Prostate gland (tissue), 2 donors: ENCODE measurements at regions not wholly inside any gene's neighbourhood (a gene's known extent, or its start where the extent isn't known, plus 50 kb on each side); places are given as distances from the start of the nearest gene placed in this dataset.

Source experiments
- POLR2A ChIP-seq: fragments of 450-650 bp; IDR thresholded peaks from one replicate; pipeline ENCODE4 v1.6.1; 2016; ENCODE audit warnings: antibody characterized with exemption, mild to moderate bottlenecking
- TF ChIP-seq, protein P1 (sequence below), 4 experiments: fragments of 200-600 bp in 2 of 4; fragments of 450-650 bp in 2 of 4; sonication (generic) in 2 of 4; IDR thresholded peaks; 1 replicate in 3 of 4; 2 replicates in 1 of 4; pipeline ENCODE4 v1.5.1; 2016 to 2019; ENCODE audit warnings: antibody characterized with exemption in 4 of 4, mild to moderate bottlenecking in 2 of 4, moderate library complexity in 2 of 4

DNA sequence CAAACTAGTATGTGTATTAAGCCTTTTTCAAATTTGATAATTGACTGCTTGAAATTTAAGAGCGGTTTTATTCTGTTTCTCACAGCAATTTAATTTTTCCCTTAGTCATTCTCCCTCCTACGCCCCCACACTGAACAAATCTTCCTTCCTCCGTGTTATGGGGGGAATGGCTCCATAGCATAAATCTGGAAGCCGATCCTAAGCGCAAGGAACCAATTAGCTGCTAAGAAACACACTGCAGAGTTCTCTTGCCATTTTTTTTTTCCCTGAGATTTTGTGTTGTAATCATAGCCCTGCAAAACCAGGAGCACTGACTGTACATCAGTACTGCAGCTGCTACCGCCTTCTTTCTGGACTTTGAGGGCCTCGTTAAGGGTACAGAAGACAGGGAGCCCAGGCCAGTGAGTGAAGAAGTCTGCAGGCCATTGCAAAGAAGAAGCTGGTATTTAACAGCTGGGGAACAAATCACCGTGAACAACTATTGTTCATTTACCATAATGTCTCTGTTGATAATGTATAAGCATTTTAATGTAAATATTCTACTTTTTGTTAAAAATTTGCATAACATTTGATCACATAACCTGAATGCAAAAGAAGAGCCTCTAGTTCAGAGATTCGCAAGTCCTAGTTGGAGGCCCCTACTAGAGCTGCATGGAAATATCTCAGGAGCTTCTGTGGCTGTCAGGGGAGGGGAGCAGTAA, 264.0 kb downstream of the LRATD1 start:
- TF ChIP-seq, protein P1, sequence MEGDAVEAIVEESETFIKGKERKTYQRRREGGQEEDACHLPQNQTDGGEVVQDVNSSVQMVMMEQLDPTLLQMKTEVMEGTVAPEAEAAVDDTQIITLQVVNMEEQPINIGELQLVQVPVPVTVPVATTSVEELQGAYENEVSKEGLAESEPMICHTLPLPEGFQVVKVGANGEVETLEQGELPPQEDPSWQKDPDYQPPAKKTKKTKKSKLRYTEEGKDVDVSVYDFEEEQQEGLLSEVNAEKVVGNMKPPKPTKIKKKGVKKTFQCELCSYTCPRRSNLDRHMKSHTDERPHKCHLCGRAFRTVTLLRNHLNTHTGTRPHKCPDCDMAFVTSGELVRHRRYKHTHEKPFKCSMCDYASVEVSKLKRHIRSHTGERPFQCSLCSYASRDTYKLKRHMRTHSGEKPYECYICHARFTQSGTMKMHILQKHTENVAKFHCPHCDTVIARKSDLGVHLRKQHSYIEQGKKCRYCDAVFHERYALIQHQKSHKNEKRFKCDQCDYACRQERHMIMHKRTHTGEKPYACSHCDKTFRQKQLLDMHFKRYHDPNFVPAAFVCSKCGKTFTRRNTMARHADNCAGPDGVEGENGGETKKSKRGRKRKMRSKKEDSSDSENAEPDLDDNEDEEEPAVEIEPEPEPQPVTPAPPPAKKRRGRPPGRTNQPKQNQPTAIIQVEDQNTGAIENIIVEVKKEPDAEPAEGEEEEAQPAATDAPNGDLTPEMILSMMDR (IDR thresholded peaks at IDR 0.05): no peak
- no peak for TF ChIP-seq POLR2A
